MM.1S (cell line): ENCODE measurements at regions not wholly inside any gene's neighbourhood (a gene's known extent, or its start where the extent isn't known, plus 50 kb on each side); places are given as distances from the start of the nearest gene placed in this dataset.

Experiments
- DNase-seq: peaks from one replicate; pipeline ENCODE4 v3.0.0-alpha.2; 2015
- H2AFZ ChIP-seq: fragments of 300-600 bp; sonication (generic); 2 replicates; pipeline ENCODE4 v1.6.0; 2016; ENCODE audit warnings: antibody characterized with exemption, low read length
- H3F3A ChIP-seq: fragments of 300-600 bp; sonication (generic); 2 replicates; pipeline ENCODE4 v1.6.1; 2016; ENCODE audit warnings: mild to moderate bottlenecking, antibody characterized with exemption, low read length, moderate library complexity, mixed read lengths; ENCODE audit not compliant: insufficient read depth
- H3K27ac ChIP-seq: fragments of 300-600 bp; sonication (generic); 2 replicates; pipeline ENCODE4 v1.5.1; 2016; ENCODE audit warnings: mild to moderate bottlenecking, low read length
- H3K27me3 ChIP-seq: fragments of 300-600 bp; sonication (generic); replicated peaks from 2 replicates; pipeline ENCODE4 v1.6.0; 2016; ENCODE audit warnings: low read length; ENCODE audit not compliant: insufficient read depth
- H3K36me3 ChIP-seq: fragments of 300-600 bp; sonication (generic); replicated peaks from 2 replicates; pipeline ENCODE4 v1.6.1; 2016; ENCODE audit warnings: mild to moderate bottlenecking, low read length, mixed read lengths; ENCODE audit not compliant: insufficient read depth
- H3K4me1 ChIP-seq: fragments of 300-600 bp; sonication (generic); 2 replicates; pipeline ENCODE4 v1.6.1; 2016; ENCODE audit warnings: low read length, mixed read lengths
- H3K4me2 ChIP-seq: fragments of 300-600 bp; sonication (generic); 2 replicates; pipeline ENCODE4 v1.6.0; 2016; ENCODE audit warnings: low read depth, low read length
- H3K4me3 ChIP-seq: fragments of 300-600 bp; sonication (generic); 2 replicates; pipeline ENCODE4 v1.5.1; 2016; ENCODE audit warnings: low read length, mixed read lengths
- H3K79me2 ChIP-seq: fragments of 300-600 bp; sonication (generic); 2 replicates; pipeline ENCODE4 v1.6.1; 2016; ENCODE audit warnings: mixed run types, low read length, mixed read lengths
- H3K9ac ChIP-seq: fragments of 300-600 bp; sonication (generic); 2 replicates; pipeline ENCODE4 v1.6.1; 2016; ENCODE audit warnings: low read length, mixed read lengths
- H3K9me2 ChIP-seq: fragments of 300-600 bp; sonication (generic); replicated peaks from 2 replicates; pipeline ENCODE4 v1.6.1; 2016; ENCODE audit warnings: mild to moderate bottlenecking, low read length, mixed read lengths; ENCODE audit not compliant: insufficient read depth
- H3K9me3 ChIP-seq: fragments of 300-600 bp; sonication (generic); replicated peaks from 2 replicates; pipeline ENCODE4 v1.6.1; 2016; ENCODE audit warnings: mild to moderate bottlenecking, low read length, mixed read lengths; ENCODE audit not compliant: insufficient read depth
- H4K20me1 ChIP-seq: fragments of 300-600 bp; sonication (generic); 2 replicates; pipeline ENCODE4 v1.6.1; 2016; ENCODE audit warnings: mild to moderate bottlenecking, low read length, moderate library complexity, mixed read lengths; ENCODE audit not compliant: insufficient read depth
- CTCF ChIP-seq: fragments of 300-600 bp; sonication (generic); IDR thresholded peaks from 2 replicates; pipeline ENCODE4 v1.5.1; 2016; ENCODE audit warnings: antibody characterized with exemption, low read length, mixed read lengths
- EZH2 ChIP-seq: fragments of 300-600 bp; sonication (generic); optimal IDR thresholded peaks from 2 replicates; pipeline ENCODE3; 2017; ENCODE audit warnings: low read depth, mild to moderate bottlenecking, antibody characterized with exemption, low read length, mixed read lengths
- EZH2phosphoT487 ChIP-seq: fragments of 300-600 bp; sonication (generic); IDR thresholded peaks from 2 replicates; pipeline ENCODE4 v1.6.1; 2018; ENCODE audit warnings: antibody characterized with exemption, low read length

GRCh38 chr16:85520853-85521521, 92.1 kb upstream of the GSE1 start:
- peaks cover 6% of the 10 kb centered on the region for H3K27me3 ChIP-seq
- H3K9me3 ChIP-seq, result no peaks in the 10 kb centered on the region
- no peak for TF ChIP-seq EZH2
- no peaks in the 10 kb centered on the region for H4K20me1 ChIP-seq
- H3K9ac ChIP-seq, result no peak overlapping the region
- no peak overlapping the region for H3K4me2 ChIP-seq
- H3K27ac ChIP-seq, result no peak overlapping the region
- no peaks in the 10 kb centered on the region for H3K36me3 ChIP-seq
- H3K9me2 ChIP-seq, result no peaks in the 10 kb centered on the region
- no peak overlapping the region for H3K4me3 ChIP-seq
- no peaks in the 10 kb centered on the region for H3K4me1 ChIP-seq
- no peaks in the 10 kb centered on the region for H3K79me2 ChIP-seq
- DNase-seq, result no peak
- no peak overlapping the region for H2AFZ ChIP-seq
- H3F3A ChIP-seq, result no peaks in the 10 kb centered on the region

GRCh38 chr16:85521552-85522307, 91.4 kb upstream of the GSE1 start:
- H3K36me3 ChIP-seq, result no peaks in the 10 kb centered on the region
- H3F3A ChIP-seq, result no peaks in the 10 kb centered on the region
- H3K9ac ChIP-seq, result no peak overlapping the region
- TF ChIP-seq EZH2phosphoT487, result no peak
- no peak for TF ChIP-seq CTCF
- no peak for TF ChIP-seq EZH2
- no peak overlapping the region for H3K27ac ChIP-seq
- H3K9me2 ChIP-seq, result no peaks in the 10 kb centered on the region
- no peaks in the 10 kb centered on the region for H3K79me2 ChIP-seq
- H4K20me1 ChIP-seq, result no peaks in the 10 kb centered on the region
- DNase-seq, result no peak
- H2AFZ ChIP-seq, result no peak overlapping the region
- no peak overlapping the region for H3K4me2 ChIP-seq
- peaks cover 5% of the 10 kb centered on the region for H3K27me3 ChIP-seq
- H3K9me3 ChIP-seq, result no peaks in the 10 kb centered on the region
- H3K4me1 ChIP-seq, result no peaks in the 10 kb centered on the region
- H3K4me3 ChIP-seq, result no peak overlapping the region

- Histone ChIP-seq H3K9me3 (no peaks in the 10 kb centered on the region), H3K4me1 (no peaks in the 10 kb centered on the region), H3K79me2 (no peaks in the 10 kb centered on the region), H3K4me3 (no peak overlapping the region), H3K4me2 (no peak overlapping the region), H3K9me2 (no peaks in the 10 kb centered on the region), H3K27me3 (peaks cover 3% of the 10 kb centered on the region), H3F3A (no peaks in the 10 kb centered on the region), H3K36me3 (no peaks in the 10 kb centered on the region), H4K20me1 (no peaks in the 10 kb centered on the region), H3K27ac (no peak overlapping the region), H2AFZ (no peak overlapping the region), H3K9ac (no peak overlapping the region)
- DNase-seq, result no peak
- TF ChIP-seq EZH2 (no peak), EZH2phosphoT487 (no peak), CTCF (no peak)
Measured at GRCh38 chr16:85522308-85522841, 90.7 kb upstream of the GSE1 start.
